H1 (cell line): ENCODE measurements at regions not wholly inside any gene's neighbourhood (a gene's known extent, or its start where the extent isn't known, plus 50 kb on each side); places are given as distances from the start of the nearest gene placed in this dataset.

ENCODE experiments used
- CTCF ChIP-seq, 3 experiments: IDR thresholded peaks; 1 replicate in 2 of 3; 2 replicates in 1 of 3; pipeline versions ENCODE4 v1.5.1 to v1.6.1; 2011; ENCODE audit warnings: low read length in 3 of 3, mild to moderate bottlenecking in 3 of 3, inconsistent platforms in 2 of 3, low read depth in 1 of 3, moderate library complexity in 1 of 3; ENCODE audit not compliant: insufficient read depth in 1 of 3; ENCODE audit errors: control extremely low read depth in 1 of 3
- EP300 ChIP-seq, 2 experiments: IDR thresholded peaks; 1 replicate in 1 of 2; 2 replicates in 1 of 2; pipeline ENCODE4 v1.6.1; 2011 to 2012; ENCODE audit warnings: low read depth in 2 of 2, low read length in 2 of 2, mild to moderate bottlenecking in 2 of 2, borderline replicate concordance in 1 of 2, inconsistent platforms in 1 of 2, moderate library complexity in 1 of 2
- EZH2 ChIP-seq: fragments of 200-600 bp; sonication (generic); IDR thresholded peaks from 2 replicates; pipeline ENCODE4 v1.7.1; 2012; ENCODE audit warnings: low read depth, mild to moderate bottlenecking, moderate library complexity, low read length, inconsistent platforms; ENCODE audit not compliant: severe bottlenecking
- KDM1A ChIP-seq: fragments of 200-600, 300-600 bp; sonication (generic); IDR thresholded peaks from 2 replicates; pipeline ENCODE4 v1.7.1; 2016; ENCODE audit warnings: mild to moderate bottlenecking, low read length, borderline replicate concordance
- MAX ChIP-seq: IDR thresholded peaks from 2 replicates; pipeline ENCODE4 v1.6.1; 2012; ENCODE audit warnings: inconsistent platforms
- NRF1 ChIP-seq: IDR thresholded peaks from 2 replicates; pipeline ENCODE4 v1.6.1; 2011; ENCODE audit warnings: mild to moderate bottlenecking, low read depth, low read length, improper control_type of control experiment
- POLR2A ChIP-seq, 2 experiments: IDR thresholded peaks; 1 replicate in 1 of 2; 2 replicates in 1 of 2; pipeline ENCODE4 v1.6.1; 2011; ENCODE audit warnings: low read depth in 2 of 2, low read length in 2 of 2, mild to moderate bottlenecking in 2 of 2; ENCODE audit errors: control extremely low read depth in 1 of 2
- POLR2AphosphoS5 ChIP-seq: IDR thresholded peaks from 2 replicates; pipeline ENCODE4 v1.6.1; 2011; ENCODE audit warnings: low read depth, low read length
- RFX5 ChIP-seq: IDR thresholded peaks from 2 replicates; pipeline ENCODE4 v1.6.1; 2011; ENCODE audit warnings: low read depth, low read length, improper control_type of control experiment, borderline replicate concordance
- RXRA ChIP-seq: IDR thresholded peaks from 2 replicates; pipeline ENCODE4 v1.6.1; 2011; ENCODE audit warnings: low read depth, mild to moderate bottlenecking, low read length, moderate library complexity; ENCODE audit not compliant: insufficient read depth
- SIN3A ChIP-seq, 2 experiments: IDR thresholded peaks in 1 of 2; conservative IDR thresholded peaks in 1 of 2; 2 replicates each; pipeline ENCODE4 v1.6.1; 2011 to 2012; ENCODE audit warnings: low read length in 2 of 2, improper control_type of control experiment in 1 of 2, low read depth in 1 of 2, mild to moderate bottlenecking in 1 of 2
- SUZ12 ChIP-seq: fragments of 200-600 bp; sonication (generic); IDR thresholded peaks from 2 replicates; pipeline ENCODE4 v1.6.1; 2012; ENCODE audit warnings: mild to moderate bottlenecking, inconsistent platforms, low read length, moderate library complexity, mixed read lengths
- TBP ChIP-seq: IDR thresholded peaks from 2 replicates; pipeline ENCODE4 v1.6.1; 2011; ENCODE audit warnings: low read depth, low read length, improper control_type of control experiment

- TF ChIP-seq RFX5: no peak
- no peak for TF ChIP-seq CTCF (IDR thresholded peaks at IDR 0.05; ENCODE audit: control extremely low read depth in 1 of 3, insufficient read depth in 1 of 3, low read depth in 1 of 3, low read length in 3 of 3)
- TF ChIP-seq TBP: no peak
- TF ChIP-seq NRF1: no peak
- TF ChIP-seq SIN3A (conservative IDR thresholded peaks at IDR 0.05 in 1 of 2, IDR thresholded peaks at IDR 0.05 in 1 of 2; ENCODE audit: low read depth in 1 of 2, low read length in 2 of 2): no peak
- TF ChIP-seq MAX: no peak
- no peak for TF ChIP-seq RXRA
- no peak for TF ChIP-seq EP300 (IDR thresholded peaks at IDR 0.05; ENCODE audit: borderline replicate concordance in 1 of 2, low read depth in 2 of 2, low read length in 2 of 2)
- no peak for TF ChIP-seq POLR2A (IDR thresholded peaks at IDR 0.05; ENCODE audit: control extremely low read depth in 1 of 2, low read depth in 2 of 2, low read length in 2 of 2)
- no peak for TF ChIP-seq KDM1A
- no peak for TF ChIP-seq POLR2AphosphoS5
- TF ChIP-seq EZH2: no peak
- TF ChIP-seq SUZ12: no peak
These were observed 617.1 kb upstream of the ADAMTS16 start for GRCh38 chr5:4523038-4523437.
